ENCODE measurements at regions not wholly inside any gene's neighbourhood (a gene's known extent, or its start where the extent isn't known, plus 50 kb on each side); places are given as distances from the start of the nearest gene placed in this dataset.

DNA sequence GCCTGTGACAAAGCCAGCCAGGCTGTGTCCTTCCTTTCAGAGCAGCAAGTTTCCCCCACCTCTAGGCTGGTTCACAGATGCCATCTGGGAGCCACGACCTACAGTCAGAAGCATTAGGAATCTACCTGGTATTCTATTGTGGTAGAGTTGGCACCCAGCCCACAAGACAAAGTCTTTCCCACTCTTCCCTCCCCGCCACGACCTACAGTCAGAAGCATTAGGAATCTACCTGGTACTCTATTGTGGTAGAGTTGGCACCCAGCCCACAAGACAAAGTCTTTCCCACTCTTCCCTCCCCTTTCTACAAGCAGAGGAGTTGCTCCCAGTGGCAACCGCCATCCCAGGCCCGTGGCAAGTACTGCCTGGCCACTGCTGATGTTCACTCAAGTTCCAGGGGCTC, 157.8 kb upstream of the TNC start:
- no peaks in the 10 kb centered on the region for H4K20me1 ChIP-seq (ENCODE audit: insufficient read depth, low read length)
- ATAC-seq (ENCODE audit: insufficient read depth, low read depth) (no peak), DNase-seq (no peak)
- no peaks in the 10 kb centered on the region for H3K4me1 ChIP-seq (ENCODE audit: insufficient read depth, low read length)
- H2AFZ ChIP-seq (ENCODE audit: low read depth, low read length): no peak overlapping the region
- no peaks in the 10 kb centered on the region for H3K36me3 ChIP-seq (ENCODE audit: insufficient read depth, low read length)
- no peak for TF ChIP-seq EZH2 (IDR thresholded peaks at IDR 0.05; ENCODE audit: borderline replicate concordance, low read depth, low read length, severe bottlenecking)
- TF ChIP-seq, protein P1, sequence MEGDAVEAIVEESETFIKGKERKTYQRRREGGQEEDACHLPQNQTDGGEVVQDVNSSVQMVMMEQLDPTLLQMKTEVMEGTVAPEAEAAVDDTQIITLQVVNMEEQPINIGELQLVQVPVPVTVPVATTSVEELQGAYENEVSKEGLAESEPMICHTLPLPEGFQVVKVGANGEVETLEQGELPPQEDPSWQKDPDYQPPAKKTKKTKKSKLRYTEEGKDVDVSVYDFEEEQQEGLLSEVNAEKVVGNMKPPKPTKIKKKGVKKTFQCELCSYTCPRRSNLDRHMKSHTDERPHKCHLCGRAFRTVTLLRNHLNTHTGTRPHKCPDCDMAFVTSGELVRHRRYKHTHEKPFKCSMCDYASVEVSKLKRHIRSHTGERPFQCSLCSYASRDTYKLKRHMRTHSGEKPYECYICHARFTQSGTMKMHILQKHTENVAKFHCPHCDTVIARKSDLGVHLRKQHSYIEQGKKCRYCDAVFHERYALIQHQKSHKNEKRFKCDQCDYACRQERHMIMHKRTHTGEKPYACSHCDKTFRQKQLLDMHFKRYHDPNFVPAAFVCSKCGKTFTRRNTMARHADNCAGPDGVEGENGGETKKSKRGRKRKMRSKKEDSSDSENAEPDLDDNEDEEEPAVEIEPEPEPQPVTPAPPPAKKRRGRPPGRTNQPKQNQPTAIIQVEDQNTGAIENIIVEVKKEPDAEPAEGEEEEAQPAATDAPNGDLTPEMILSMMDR (IDR thresholded peaks at IDR 0.05; ENCODE audit: borderline replicate concordance, extremely low read depth, low read length, poor library complexity, severe bottlenecking): no peak
- no peak overlapping the region for H3K9ac ChIP-seq (ENCODE audit: low read depth, low read length)
- no peaks in the 10 kb centered on the region for H3K9me3 ChIP-seq (ENCODE audit: insufficient read depth, low read length, severe bottlenecking)
- H3K27me3 ChIP-seq (ENCODE audit: insufficient read depth, low read length, poor library complexity): no peaks in the 10 kb centered on the region
- no peak overlapping the region for H3K4me3 ChIP-seq (ENCODE audit: low read depth in 1 of 2, low read length in 2 of 2)
- no peaks in the 10 kb centered on the region for H3K79me2 ChIP-seq (ENCODE audit: insufficient read depth, low read length)
- no peak overlapping the region for H3K27ac ChIP-seq (ENCODE audit: low read length)
- H3K4me2 ChIP-seq (ENCODE audit: insufficient read depth, low read length): no peak overlapping the region

DNA sequence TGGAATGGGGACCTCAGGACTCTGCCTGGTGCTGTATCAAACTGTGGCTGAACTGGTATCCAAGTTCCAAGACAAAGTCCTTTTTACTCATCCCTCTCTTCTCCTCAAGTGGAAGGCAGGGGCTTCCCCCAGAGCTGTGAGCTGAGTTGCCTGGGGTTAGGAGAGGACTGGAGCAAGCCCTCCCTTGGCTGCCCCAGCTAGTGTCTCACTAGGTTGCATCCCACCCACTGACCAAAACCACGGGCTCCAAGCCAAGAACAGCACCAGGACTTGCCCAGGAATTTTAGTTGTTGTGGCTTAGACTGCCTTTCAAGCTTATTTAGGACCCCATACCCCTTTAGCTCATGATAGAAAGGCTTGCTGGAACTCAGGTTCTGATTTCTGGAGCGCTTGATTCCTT, 158.7 kb upstream of the TNC start:
- H3K9me3 ChIP-seq (ENCODE audit: insufficient read depth, low read length, severe bottlenecking): no peaks in the 10 kb centered on the region
- H3K4me1 ChIP-seq (ENCODE audit: insufficient read depth, low read length): no peaks in the 10 kb centered on the region
- no peak overlapping the region for H3K9ac ChIP-seq (ENCODE audit: low read depth, low read length)
- H3K27ac ChIP-seq (ENCODE audit: low read length): no peak overlapping the region
- H3K36me3 ChIP-seq (ENCODE audit: insufficient read depth, low read length): no peaks in the 10 kb centered on the region
- H3K27me3 ChIP-seq (ENCODE audit: insufficient read depth, low read length, poor library complexity): no peaks in the 10 kb centered on the region
- H3K79me2 ChIP-seq (ENCODE audit: insufficient read depth, low read length): no peaks in the 10 kb centered on the region
- no peaks in the 10 kb centered on the region for H4K20me1 ChIP-seq (ENCODE audit: insufficient read depth, low read length)
- TF ChIP-seq, protein P1 (IDR thresholded peaks at IDR 0.05; ENCODE audit: borderline replicate concordance, extremely low read depth, low read length, poor library complexity, severe bottlenecking): no peak
- ATAC-seq (ENCODE audit: insufficient read depth, low read depth): no peak
- H3K4me3 ChIP-seq (ENCODE audit: low read depth in 1 of 2, low read length in 2 of 2): no peak overlapping the region
- no peak overlapping the region for H2AFZ ChIP-seq (ENCODE audit: low read depth, low read length)
- no peak for DNase-seq
- no peak overlapping the region for H3K4me2 ChIP-seq (ENCODE audit: insufficient read depth, low read length)

DNA sequence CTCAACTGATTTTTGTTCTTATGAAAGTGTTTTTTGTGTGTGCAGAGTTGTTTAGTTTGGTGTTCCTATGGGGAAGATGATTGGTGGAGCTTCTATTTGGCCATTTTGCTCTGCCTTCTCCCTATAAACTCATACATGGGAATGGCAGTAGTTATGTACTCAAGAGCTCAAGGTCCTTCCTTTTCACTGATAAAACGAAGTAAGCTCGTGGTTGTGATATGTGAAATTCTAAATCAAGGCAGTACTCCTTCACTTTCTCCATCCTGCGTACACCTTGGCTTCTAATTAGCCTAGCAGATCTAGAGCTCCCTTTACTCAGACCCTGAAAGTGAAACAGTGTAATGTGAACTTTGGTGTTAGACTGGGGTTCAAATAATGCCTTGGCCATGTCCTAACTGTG, 159.3 kb upstream of the TNC start:
- H3K36me3 ChIP-seq (ENCODE audit: insufficient read depth, low read length): no peaks in the 10 kb centered on the region
- no peaks in the 10 kb centered on the region for H3K9me3 ChIP-seq (ENCODE audit: insufficient read depth, low read length, severe bottlenecking)
- H3K79me2 ChIP-seq (ENCODE audit: insufficient read depth, low read length): no peaks in the 10 kb centered on the region
- H3K9ac ChIP-seq (ENCODE audit: low read depth, low read length): no peak overlapping the region
- no peak overlapping the region for H3K27ac ChIP-seq (ENCODE audit: low read length)
- no peaks in the 10 kb centered on the region for H3K27me3 ChIP-seq (ENCODE audit: insufficient read depth, low read length, poor library complexity)
- H3K4me3 ChIP-seq (ENCODE audit: low read depth in 1 of 2, low read length in 2 of 2): no peak overlapping the region
- no peaks in the 10 kb centered on the region for H3K4me1 ChIP-seq (ENCODE audit: insufficient read depth, low read length)
- no peak for DNase-seq
- ATAC-seq (ENCODE audit: insufficient read depth, low read depth): no peak
- H2AFZ ChIP-seq (ENCODE audit: low read depth, low read length): no peak overlapping the region
- H3K4me2 ChIP-seq (ENCODE audit: insufficient read depth, low read length): no peak overlapping the region
- TF ChIP-seq EZH2 (IDR thresholded peaks at IDR 0.05; ENCODE audit: borderline replicate concordance, low read depth, low read length, severe bottlenecking): no peak
- TF ChIP-seq, protein P1 (IDR thresholded peaks at IDR 0.05; ENCODE audit: borderline replicate concordance, extremely low read depth, low read length, poor library complexity, severe bottlenecking): no peak
- H4K20me1 ChIP-seq (ENCODE audit: insufficient read depth, low read length): no peaks in the 10 kb centered on the region

Data from DND-41 (cell line).